ENCODE measurements at regions not wholly inside any gene's neighbourhood (a gene's known extent, or its start where the extent isn't known, plus 50 kb on each side); places are given as distances from the start of the nearest gene placed in this dataset.
A peak's percentile ranks its signal among the peaks of the same experiment; 100 is the strongest.
"Not testable (repeated sequence)": the region's sequence is repeated elsewhere in the genome, so short reads cannot be mapped to it uniquely, and the experiment has no call there.

DNA sequence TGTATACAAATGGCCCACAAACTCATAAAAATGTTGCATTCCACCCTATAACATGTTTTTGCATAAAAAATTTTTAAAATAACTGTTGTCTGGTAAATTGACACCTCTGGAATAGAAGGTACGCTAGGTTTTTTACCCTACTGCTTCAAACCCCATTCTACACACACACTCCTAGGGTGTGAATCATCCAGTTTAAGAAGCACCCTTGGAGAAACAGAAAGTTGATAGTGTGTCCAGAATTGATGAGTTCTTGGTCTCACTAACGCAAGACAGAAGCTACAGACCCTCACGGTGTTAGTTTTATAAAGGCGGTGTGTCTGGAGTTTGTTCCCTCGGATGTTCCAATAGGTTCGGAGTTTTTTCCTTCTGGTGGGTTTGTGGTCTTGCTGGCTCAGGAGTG is 158.5 kb downstream of the KLRB1 start:
- DNase-seq: no peak

DNA sequence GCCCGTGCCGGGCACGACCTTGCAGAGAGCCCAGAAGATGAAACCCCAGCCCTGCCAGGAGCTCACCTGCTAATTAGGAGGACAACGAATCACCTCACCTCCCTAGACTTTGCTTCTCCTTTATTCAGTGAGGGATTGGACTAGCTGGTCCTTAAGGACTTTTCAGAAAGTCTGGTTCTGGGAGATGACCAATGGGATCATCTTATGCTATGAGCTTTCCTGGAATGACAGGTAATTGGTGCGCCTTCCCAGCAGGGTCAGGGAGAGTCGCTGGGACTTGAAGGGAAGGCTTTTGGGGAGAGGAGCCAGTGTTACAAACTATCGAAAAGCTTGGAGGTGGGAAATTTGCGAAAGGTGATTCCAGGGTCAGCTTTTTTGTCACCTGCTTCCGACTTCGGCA is 159.1 kb downstream of the KLRB1 start:
- DNase-seq: not testable (repeated sequence)

DNA sequence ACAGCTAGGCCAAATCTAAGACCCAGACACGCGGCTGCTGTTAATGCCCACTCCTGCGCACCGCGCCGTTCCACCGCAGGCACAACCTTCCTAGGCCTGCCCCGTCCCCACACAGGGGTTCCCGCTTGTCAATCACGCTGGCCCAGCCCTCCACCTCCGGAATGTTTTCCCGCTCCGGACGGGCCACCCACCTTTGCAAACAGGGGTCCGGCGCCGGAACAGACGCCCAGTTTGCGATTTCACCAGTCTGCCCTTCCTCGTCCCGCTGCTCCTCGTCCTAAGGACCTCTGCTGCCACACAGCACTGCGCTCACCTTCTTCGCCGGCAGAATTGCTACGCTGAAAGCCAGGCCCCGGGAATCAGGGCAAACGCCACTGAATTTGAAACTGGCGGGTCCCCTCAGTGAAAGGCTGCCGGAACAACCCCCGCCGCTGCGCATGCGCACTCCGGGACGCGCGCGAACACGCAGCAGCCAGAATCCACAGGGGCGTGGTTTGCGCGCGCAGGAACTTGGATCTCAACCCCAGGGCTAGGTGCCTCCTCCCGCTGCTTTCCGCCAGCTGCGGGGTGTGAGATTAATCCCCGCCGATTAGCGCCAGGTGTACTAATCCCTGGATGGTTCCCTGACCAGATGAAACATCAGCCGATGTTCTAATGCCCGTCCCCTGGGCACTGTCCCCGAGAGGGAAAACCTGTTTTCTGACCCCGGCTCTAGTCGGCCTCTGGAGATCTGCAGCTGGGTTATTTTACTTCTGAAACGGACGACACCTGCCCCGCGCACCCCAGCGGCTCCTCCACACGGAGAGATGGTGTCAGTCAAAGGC is 159.7 kb downstream of the KLRB1 start:
- peak; percentile 94 for DNase-seq

DNA sequence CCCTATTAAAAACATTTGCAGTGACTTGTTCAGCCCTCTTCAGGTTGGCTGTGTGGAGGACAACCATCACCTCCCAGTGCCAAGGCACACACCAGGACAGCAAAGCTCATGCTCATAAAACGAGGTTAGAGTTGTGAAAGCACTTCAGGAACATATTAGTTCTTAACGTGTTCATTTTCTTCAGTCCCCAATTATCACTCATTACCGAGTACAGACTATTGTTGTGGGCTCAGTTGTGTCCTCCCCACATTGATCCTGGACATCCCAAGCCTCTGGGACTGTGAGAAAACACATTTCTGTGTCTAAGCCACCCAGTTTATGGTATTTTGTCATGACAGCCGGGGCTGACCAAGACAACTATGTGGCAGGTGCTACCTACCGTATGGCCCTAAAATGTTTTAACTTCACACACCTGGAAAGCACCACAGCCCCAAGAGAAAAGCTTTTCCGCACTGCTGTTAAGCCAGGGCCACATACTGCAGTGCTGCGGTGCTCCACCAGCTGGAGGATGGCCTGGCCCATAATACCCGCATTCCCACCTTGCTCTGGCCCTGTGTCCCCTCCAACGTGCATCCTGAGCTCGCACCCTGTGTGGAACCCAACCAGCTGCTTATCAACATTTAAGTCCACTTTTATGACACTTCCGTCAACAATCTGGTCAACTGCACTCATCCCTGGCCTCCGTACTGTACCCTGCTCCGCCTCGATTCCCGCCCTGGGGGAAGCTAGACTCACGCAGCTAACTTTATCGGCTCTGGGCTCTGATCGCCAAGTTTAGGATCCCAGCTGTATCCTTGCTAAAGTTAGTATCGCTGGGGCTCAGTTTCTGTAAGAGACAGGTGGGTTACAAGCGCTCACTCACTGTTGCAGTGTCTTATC is 160.6 kb downstream of the KLRB1 start:
- not testable (repeated sequence) for DNase-seq

DNA sequence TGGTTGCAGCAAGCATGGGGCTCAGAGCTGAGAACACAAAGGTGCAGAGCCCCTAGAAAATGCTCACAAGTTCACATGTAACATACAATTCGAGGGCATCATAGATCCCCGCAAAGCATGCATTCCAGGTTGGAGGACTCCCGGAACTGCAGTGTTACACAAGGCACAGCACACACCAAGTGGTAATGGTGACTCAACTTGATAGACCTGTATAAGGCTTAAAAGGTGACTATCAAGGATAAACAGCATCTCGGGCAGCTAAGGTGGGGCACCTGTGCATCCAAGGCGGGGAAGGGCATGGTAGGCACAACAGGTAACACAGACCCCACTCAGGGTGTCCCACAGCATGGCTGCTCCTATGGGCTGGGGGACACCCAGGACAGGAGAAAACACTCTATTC is 167.3 kb downstream of the KLRB1 start:
- not testable (repeated sequence) for DNase-seq

DNA sequence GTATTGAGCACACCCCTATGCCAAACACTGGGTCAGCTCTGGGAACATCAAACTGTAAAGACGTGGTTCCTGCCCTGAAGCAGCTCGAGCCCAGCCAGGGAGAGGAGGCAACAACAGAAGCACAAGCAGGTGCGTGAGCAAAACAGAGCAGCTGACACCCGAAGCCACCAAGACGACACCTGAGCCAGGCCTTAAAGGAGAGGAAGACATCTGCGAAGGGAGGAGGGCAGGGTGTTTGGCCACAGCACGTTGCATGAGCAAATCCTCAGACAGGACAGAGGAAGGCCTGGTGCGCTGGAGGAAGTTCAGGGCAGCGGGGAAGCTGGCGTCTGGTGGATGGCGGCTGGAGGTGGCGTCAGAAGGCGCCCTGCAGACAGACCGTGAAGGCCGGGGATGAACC is 172.0 kb downstream of the KLRB1 start:
- not testable (repeated sequence) for DNase-seq

DNA sequence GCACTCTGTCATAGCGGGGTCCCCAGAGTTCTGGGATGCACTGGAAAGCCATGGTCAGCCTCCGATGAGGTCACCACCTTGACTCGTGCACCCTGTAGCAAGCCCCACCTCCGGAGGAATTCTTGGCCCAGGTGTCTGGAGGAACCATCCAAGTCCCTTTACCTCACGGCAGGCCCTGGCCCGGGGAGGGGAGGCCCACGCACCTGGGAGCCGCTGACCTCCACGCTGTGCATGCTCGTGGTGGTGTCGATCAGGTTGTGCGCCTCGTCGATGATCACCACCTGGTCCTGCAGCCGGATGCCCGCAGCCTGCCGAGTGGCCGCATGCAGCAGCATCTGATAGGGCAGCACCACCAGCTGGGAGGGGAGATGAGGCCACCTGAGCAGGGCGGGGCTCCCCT is 177.3 kb downstream of the KLRB1 start:
- DNase-seq: not testable (repeated sequence)

DNA sequence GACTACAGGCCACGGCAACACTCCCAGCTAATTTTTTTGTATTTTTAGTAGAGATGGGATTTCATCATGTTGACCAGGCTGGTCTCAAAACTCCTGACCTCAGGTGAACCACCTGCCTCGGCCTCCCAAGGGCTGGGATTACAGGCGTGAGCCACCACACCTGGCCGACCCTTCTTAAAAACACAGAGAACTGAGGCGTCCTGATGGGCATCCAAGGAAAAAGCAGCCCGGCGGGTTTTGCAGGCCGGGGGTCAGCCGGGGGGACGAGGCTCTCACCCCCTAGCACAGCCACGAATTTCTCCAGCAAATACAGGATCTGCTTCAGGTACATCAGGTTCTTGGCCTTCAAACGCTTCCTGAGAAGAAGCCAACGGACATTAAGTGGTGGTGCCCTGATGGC is 178.9 kb downstream of the KLRB1 start:
- DNase-seq: not testable (repeated sequence)

DNA sequence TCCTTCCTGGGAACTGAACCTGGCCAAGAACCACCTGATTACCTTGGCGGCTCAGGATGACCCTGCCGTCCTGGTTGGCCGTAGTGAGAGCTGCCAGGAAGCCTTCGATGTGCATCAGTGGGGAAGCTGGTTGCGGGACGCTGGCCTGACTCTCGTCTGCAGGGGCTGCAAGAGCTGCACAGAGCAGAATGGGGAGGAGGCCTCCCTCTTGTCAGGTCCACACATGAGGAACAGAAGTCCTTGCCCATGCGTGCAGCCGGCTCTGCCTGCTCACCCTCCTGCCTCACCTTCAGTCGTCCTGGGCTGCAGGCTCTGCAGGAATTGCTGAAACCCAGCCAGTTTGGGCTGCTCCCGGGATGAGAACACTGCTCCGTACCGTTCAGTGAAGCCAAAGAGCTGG is 182.3 kb downstream of the KLRB1 start:
- DNase-seq: not testable (repeated sequence)

DNA sequence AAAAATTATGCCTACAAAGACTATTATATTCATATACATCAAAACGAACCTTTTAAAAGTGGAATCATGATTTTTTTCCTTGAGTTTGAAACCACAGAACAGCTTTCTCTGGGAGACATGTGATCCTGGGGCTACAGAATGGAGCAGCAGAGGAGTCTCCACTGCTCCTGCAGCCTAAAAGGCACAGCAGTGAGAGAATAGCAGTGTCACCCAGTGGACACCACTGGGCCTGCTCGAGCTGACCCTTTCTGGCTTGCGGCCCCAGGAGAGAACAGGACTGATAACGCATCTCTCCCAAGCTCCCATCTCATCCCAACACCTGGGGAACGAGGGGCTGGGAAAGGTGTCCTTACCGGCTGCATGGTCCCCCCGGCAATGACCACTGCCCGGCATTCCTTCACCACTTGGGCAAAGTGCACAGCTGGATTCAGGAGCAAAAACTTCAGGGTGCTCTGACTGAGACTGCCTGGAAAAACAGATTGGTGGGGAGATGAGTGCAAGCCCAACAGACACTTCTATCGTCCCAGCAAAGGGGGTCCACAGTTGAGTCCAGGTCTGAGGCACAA is 183.5 kb downstream of the KLRB1 start:
- not testable (repeated sequence) for DNase-seq

DNA sequence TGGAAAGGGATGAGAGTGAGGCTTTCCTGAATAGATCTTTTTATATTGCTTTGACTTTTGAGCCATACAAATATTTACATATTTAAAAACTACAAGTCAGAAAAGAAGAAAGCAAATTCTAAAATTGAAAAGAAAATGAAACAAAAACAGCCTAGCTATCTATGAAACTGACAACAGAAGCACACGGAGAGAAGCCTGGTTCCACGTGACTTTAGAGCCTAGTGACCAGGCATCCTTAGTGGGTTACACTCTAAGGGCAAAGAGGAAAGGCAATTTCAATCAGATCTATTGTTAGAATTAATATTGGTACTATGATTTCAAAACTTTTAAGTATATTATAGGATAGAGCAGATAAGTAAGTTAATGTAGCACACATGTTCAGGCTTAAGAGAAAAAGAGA is 185.0 kb downstream of the KLRB1 start:
- DNase-seq: not testable (repeated sequence)

DNA sequence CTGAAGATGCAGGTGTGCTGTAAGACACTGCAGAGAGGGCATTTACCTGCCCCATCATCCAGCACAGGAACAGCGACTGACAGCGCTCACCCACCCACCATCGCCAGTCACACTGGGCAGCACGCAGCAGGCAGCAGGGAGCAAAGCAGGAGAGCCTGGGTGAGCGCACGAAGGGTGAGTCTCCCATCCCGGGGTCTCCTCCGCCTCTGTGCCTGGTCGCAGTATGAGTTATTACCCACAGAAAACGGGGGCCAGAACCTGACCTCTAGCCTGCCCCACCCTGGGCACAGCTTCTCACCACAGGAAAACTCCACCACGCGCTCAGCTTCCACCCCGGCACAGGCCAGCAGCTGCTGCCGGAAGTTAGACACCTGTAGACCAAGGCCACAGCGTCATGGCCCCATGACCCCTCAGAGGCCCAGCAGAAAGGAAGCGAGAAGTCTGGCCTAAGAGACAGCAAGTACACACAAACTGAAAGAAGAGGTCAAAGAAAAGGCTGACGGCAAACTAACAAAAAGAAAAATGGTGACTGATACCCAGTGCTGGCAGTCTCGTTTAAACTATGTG is 186.1 kb downstream of the KLRB1 start:
- DNase-seq: not testable (repeated sequence)

DNA sequence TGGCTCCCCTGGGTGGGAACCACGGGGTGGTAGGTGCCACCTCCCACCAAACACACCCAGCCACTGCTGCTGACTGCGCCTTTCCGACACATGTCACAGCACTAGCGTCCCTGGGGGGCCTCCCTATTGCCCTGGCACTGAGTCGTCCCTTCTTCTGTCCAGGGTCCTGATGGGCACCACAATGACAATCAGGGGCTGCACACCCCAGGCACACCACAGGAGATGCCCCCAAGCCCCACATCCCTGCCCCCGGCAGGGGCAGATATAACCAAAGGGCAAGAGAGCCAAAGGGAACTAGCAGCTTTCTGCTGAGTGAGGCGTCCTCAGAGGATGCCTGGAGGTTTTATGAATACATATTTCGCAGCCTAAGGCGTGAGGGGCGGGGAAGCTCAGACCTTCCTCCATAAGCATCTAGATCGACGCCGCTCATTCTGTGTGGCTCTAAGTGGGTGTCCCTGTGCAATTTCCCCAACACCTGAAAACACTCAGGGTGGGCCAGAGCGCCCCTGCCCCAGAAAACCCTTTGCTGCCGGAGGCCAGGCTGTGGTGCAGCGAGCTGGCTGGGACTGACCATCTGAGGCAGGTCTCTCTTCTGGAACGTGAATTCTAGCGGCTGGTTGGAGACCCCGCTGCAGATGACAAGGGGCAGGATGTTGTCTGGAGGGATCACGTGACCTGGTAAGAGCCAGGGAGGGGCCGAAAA is 186.7 kb downstream of the KLRB1 start:
- DNase-seq: not testable (repeated sequence)

DNA sequence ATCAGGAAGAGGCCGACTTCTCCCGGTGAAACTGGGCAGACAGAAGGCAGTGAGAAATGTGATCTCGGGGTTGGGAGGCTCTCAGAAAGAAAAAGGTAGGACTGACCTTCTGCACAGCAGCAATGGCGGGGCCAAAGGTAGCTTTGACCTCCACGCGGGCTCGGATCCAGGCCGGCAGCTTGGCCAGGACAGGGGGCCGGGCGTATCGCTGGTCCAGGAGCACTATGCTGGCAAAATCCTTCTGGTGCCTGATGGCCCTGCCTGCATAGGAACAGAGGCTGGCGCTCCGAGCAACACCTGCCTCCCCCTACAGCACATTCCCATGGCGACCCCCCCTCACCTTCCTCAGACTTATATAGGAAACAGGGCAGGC is 189.1 kb downstream of the KLRB1 start:
- not testable (repeated sequence) for DNase-seq

DNA sequence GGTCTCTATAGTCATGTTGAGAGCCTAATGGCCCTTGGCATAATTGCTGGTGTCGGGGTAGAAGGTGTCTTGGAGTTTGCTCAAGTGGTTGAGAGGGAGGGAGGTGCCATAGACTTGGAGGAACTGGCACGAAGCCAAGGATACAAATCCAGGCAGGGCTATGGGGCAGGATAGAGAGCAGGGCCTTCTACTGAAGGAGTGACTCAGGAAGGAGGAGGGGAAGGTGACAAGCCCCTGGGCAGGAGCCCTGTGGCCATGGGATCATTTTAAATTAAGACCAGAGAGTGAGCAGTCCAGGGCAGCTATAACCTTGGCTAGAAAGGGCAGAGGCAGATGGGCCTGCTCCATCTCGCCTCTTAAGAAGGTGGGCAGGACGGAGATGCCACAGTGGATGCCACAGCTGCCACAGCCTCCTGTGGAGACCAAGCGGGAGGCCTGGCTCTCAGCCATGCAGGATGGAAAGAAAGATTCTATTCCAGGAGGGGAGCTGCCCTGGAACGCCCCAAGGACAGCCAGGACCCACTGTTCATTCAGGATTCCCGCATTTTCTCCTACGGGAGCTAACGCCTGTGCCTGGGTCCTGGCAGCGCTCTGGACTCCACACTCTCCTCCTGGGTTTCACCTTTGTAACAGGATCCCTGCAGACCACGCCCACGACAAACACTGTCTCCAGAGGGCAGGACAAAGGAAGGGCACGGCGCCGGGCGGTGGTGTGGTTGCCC is 189.6 kb downstream of the KLRB1 start:
- not testable (repeated sequence) for DNase-seq

DNA sequence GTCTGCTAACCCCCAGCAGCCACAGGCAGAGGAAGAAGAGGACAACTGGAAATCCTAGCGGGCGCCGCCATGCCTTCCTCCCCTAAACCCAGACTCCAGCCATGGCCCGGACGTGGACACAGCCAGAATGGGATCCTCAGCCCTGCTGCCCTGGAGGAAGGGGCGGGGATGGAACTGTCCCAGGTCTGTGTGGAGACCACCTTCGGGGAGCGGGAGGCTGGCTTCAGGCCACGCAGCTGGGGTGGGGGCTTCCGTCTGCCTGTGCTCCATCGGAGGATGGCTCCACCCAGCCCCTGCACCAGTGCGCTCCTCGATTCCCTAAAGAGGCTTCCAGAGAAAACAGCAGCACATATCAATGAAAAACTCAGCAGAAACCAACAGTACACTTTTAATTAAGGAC is 190.4 kb downstream of the KLRB1 start:
- not testable (repeated sequence) for DNase-seq

DNA sequence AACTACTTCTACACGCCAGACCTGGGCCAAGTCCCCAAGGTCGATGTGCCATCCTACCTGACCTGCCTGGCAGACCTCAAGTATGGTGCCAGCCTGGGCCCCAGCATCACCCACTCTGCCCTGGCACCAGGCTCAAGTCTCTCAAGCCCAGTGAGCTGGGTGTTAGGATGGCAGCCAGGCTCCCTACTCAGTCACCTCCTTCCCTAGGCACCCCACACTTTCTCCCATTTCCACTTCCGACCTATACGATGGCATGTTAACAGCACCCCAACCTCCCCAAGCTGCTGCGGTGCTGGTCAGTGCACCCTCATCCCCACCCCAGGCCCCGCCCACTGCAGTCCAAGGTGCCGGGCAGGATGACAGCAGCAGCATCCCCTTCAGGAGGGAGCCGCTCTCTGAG is 191.4 kb downstream of the KLRB1 start:
- not testable (repeated sequence) for DNase-seq

DNA sequence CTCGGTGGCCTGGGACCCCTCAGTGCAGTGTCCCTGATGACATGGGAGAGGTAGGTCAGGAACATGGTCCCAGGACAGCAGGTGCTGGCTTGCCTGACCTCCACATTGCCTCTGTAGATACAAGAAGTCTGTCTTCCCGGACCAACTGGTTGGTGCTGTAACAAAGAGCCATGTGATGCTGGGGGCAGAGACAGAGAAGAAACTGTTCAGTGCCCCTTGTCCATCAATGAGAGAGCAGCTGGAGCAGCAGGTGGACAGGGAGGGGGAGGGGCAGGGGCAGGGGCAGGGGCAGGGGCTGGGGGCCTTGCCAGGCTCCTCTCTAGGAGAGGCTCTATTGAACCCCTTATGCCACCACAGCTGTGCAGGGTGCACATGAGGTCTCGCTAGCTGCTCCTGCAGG is 191.8 kb downstream of the KLRB1 start:
- not testable (repeated sequence) for DNase-seq

DNA sequence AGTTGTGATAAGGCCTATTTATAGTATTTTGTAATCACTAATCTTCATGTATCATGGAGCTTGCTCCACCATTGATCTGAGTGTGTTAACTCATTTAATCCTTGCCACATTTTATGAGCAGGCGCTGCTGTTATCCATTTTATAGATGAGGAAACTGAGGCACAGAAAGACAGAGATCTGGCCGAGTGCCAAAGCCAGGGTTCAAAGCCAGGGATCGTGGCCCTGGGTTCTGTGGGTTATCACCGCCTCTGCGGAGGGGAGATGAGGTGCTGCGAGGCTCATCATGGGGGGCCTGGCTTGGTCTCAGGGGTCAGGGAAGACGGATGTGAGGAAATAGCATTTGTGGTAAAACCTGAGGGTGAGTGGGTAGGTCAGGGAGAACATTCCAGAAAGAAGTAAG is 193.9 kb downstream of the KLRB1 start:
- not testable (repeated sequence) for DNase-seq

DNA sequence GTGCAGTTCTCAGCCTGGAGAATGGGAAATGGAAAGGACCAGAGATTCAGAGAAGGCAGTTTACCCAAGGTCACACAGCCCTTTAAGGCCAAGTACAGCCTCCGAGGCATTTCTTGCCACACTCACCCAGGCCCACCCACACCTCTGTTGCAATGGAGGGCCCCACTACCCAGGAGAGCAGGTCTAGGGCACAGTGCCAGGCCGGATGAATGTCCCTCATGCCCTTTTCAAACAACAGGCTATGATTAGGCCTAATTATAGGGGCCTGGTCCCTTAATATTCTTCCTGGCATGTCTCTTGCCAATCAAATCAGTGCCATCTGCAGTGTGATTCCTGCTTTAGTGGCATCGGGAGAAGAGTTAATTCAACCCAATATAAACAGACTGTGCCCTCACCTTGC is 195.3 kb downstream of the KLRB1 start:
- DNase-seq: not testable (repeated sequence)

DNA sequence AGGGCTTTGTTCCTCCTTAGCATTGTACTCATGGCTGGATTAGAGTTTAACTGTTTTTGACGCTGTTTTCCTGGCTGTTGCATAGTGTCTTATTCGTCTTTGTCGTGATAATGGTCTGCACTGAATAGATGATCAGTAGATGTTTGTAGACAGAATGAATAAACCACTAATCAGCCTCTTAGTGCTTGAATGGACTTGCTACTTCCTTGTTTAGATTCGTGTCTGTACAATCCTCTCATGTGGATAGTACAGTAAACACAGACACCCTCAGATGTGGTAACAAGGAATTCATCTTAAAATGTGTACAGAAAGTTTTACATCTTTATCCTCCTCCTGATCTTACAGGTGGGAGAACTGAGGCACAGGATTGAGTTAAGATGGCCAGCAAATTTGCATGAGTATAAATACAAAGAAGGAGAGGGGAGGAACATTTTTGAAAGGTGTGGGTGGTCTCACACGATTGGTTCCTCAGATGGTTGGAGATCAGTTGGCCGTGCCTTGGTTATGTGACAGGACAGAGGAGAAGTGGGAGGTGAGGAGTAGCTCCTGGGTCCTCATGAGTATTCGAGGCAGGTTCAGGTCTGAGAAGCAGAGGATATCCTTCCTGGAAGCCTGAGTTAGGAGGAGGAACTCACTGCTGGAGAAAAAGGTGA is 196.0 kb downstream of the KLRB1 start:
- DNase-seq: not testable (repeated sequence)

Measured in NCI-H82 (cell line).